ENCODE measurements at regions not wholly inside any gene's neighbourhood (a gene's known extent, or its start where the extent isn't known, plus 50 kb on each side); places are given as distances from the start of the nearest gene placed in this dataset.

DNA sequence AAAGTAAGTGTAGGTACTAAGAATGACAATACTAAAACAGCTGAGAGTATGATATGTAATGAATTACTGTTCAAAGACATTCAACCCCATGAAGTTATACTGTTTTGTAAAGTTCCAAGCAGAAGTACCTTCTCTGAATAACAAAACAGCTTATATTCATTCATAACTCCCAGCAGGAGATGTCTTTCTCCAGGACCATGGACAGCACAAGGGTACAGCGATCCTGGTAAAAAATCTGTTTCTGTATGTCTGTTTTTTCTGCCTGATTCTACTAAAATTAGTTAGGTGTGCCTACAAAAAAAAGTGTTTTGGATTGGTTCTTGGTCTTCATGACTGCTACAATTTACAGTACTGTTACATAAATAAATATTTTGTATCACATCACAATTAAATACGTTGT is 172.5 kb upstream of the SLITRK5 start:
- no peaks in the 10 kb centered on the region for H3K4me1 ChIP-seq
- TF ChIP-seq POLR2A (IDR thresholded peaks at IDR 0.05) (no peak), CTCF (IDR thresholded peaks at IDR 0.05) (no peak)
- no peaks in the 10 kb centered on the region for H3K9me3 ChIP-seq
- WGBS, 2 donors: 37 to 40% methylated on average over 2 of the region's 2 CpGs
- no peak overlapping the region for H3K27ac ChIP-seq
- no peaks in the 10 kb centered on the region for H3K36me3 ChIP-seq (replicated peaks in 1 of 2; ENCODE audit: insufficient read depth in 1 of 2, low read depth in 2 of 2)
- ATAC-seq (no peak), DNase-seq (no peak)
- intact Hi-C loops (cut with DNase I): no loop called here
- no peak overlapping the region for H3K4me3 ChIP-seq
- H3K27me3 ChIP-seq: no peaks in the 10 kb centered on the region

DNA sequence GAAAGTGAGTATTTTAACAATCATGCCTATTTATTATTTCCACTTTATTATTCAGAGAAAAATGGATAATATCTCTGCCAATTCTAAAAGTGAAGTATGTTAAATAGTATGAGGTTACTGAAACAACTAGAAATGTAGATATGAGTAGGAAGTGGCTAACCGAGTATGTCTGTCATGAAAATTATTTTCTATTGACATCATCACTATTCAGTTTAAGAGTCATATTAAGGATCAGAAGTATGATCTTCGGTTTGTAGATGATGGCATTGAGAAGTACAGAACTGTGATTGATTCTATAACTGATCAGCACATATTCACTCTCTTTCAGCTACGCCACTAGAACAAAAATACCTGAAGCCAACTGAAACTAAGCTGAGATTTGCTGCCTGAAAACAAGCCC is 146.4 kb upstream of the SLITRK5 start:
- Histone ChIP-seq H3K9me3 (no peaks in the 10 kb centered on the region), H3K4me1 (no peaks in the 10 kb centered on the region), H3K36me3 (replicated peaks in 1 of 2; ENCODE audit: insufficient read depth in 1 of 2, low read depth in 2 of 2) (no peaks in the 10 kb centered on the region), H3K27me3 (no peaks in the 10 kb centered on the region), H3K4me3 (no peak overlapping the region), H3K27ac (no peak overlapping the region)
- 65 to 67% methylated on average over 3 of the region's 3 CpGs for WGBS, 2 donors
- intact Hi-C loops (cut with DNase I): no loop called here
- ATAC-seq: no peak
- DNase-seq: no peak
- no peak for TF ChIP-seq POLR2A (IDR thresholded peaks at IDR 0.05)
- no peak for TF ChIP-seq CTCF (IDR thresholded peaks at IDR 0.05)

GRCh38 chr13:87533776-87534175 is 137.4 kb upstream of the SLITRK5 start:
- ATAC-seq: no peak

GRCh38 chr13:87535911-87536310 is 135.3 kb upstream of the SLITRK5 start:
- no peaks in the 10 kb centered on the region for H3K4me1 ChIP-seq
- DNase-seq: no peak
- intact Hi-C loops (cut with DNase I): no loop called here
- H3K4me3 ChIP-seq: no peak overlapping the region
- TF ChIP-seq CTCF (IDR thresholded peaks at IDR 0.05) (no peak), POLR2A (IDR thresholded peaks at IDR 0.05) (no peak)
- no peaks in the 10 kb centered on the region for H3K9me3 ChIP-seq
- ATAC-seq: no peak
- H3K27ac ChIP-seq: no peak overlapping the region
- no peaks in the 10 kb centered on the region for H3K36me3 ChIP-seq (replicated peaks in 1 of 2; ENCODE audit: insufficient read depth in 1 of 2, low read depth in 2 of 2)
- H3K27me3 ChIP-seq: no peaks in the 10 kb centered on the region
- WGBS, 2 donors: 62 to 75% methylated on average over 1 of the region's 1 CpG

More at GRCh38 chr13:87533776-87534175, 137.4 kb upstream of the SLITRK5 start:
- Histone ChIP-seq H3K27ac (no peak overlapping the region), H3K4me1 (no peaks in the 10 kb centered on the region), H3K27me3 (no peaks in the 10 kb centered on the region), H3K36me3 (replicated peaks in 1 of 2; ENCODE audit: insufficient read depth in 1 of 2, low read depth in 2 of 2) (no peaks in the 10 kb centered on the region), H3K9me3 (no peaks in the 10 kb centered on the region), H3K4me3 (no peak overlapping the region)
- DNase-seq: no peak
- intact Hi-C loops (cut with DNase I): no loop called here
- TF ChIP-seq CTCF (IDR thresholded peaks at IDR 0.05): no peak
- TF ChIP-seq POLR2A (IDR thresholded peaks at IDR 0.05): no peak

DNA sequence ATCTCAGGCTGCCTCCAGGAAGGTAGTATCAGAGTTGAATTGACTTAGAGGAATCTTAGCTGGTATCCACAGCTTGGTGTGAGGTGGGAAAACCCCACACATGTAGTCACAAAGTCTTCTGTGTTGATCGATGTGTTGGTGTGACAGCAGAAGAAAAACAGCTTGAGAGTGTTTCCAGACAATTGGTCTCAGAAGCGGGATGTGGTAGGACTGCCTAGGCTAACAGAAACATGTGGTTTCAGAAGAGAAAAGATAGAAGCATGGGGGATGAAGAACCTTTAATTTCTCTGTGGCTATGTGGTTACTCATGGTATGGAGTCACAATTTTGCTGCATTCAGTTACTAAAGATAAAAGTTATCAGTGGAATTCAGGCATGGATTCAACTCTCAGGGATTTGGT is 134.7 kb upstream of the SLITRK5 start:
- no peak for ATAC-seq
- intact Hi-C loops (cut with DNase I): no loop called here
- 53 to 75% methylated on average over 2 of the region's 2 CpGs for WGBS, 2 donors
- Histone ChIP-seq H3K27me3 (no peaks in the 10 kb centered on the region), H3K4me3 (no peak overlapping the region), H3K36me3 (replicated peaks in 1 of 2; ENCODE audit: insufficient read depth in 1 of 2, low read depth in 2 of 2) (no peaks in the 10 kb centered on the region), H3K4me1 (no peaks in the 10 kb centered on the region), H3K9me3 (no peaks in the 10 kb centered on the region), H3K27ac (no peak overlapping the region)
- TF ChIP-seq POLR2A (IDR thresholded peaks at IDR 0.05) (no peak), CTCF (IDR thresholded peaks at IDR 0.05) (no peak)
- no peak for DNase-seq

Measured in body of pancreas (tissue), 4 donors.